Astrocyte (in vitro differentiated cells and primary cell): ENCODE measurements at regions not wholly inside any gene's neighbourhood (a gene's known extent, or its start where the extent isn't known, plus 50 kb on each side); places are given as distances from the start of the nearest gene placed in this dataset.

Experiments
- CTCF ChIP-seq: IDR thresholded peaks from 2 replicates; pipeline ENCODE4 v1.5.1; 2011; ENCODE audit warnings: low read depth, mild to moderate bottlenecking, inconsistent platforms, low read length, moderate library complexity; ENCODE audit not compliant: insufficient read depth
- EZH2 ChIP-seq: IDR thresholded peaks from 2 replicates; pipeline ENCODE4 v1.6.1; 2012; ENCODE audit warnings: mild to moderate bottlenecking, low read length, inconsistent platforms; ENCODE audit not compliant: insufficient read depth

- TF ChIP-seq CTCF (no peak), EZH2 (no peak)
Measured at GRCh38 chr18:77776104-77776503, 526.5 kb downstream of the GALR1 start.
